Thyroid gland (tissue), 4 donors: ENCODE measurements at regions not wholly inside any gene's neighbourhood (a gene's known extent, or its start where the extent isn't known, plus 50 kb on each side); places are given as distances from the start of the nearest gene placed in this dataset.
"Not testable (repeated sequence)": the region's sequence is repeated elsewhere in the genome, so short reads cannot be mapped to it uniquely, and the experiment has no call there.

ENCODE experiments used
- DNase-seq, 2 donors: peaks; one replicate each; pipeline ENCODE4 v3.0.0-alpha.2; 2019
- H3K27ac ChIP-seq, 3 donors: fragments of 200-600 bp; sonication (generic); 1 replicate in 2 of 3; 2 replicates in 1 of 3; pipeline ENCODE4 v1.5.1; 2016 to 2019; ENCODE audit warnings: mild to moderate bottlenecking in 1 of 3, moderate library complexity in 1 of 3
- H3K27me3 ChIP-seq: fragments of 200-600 bp; sonication (generic); one replicate; pipeline ENCODE4 v1.5.1; 2019
- H3K36me3 ChIP-seq, 2 donors: fragments of 200-600 bp; sonication (generic); one replicate each; pipeline ENCODE4 v1.5.1; 2016 to 2019
- H3K4me1 ChIP-seq, 2 donors: fragments of 200-600 bp; sonication (generic); one replicate each; pipeline ENCODE4 v1.5.1; 2017 to 2019
- H3K4me3 ChIP-seq, 3 donors: fragments of 200-600 bp; sonication (generic); replicated peaks in 1 of 3; 1 replicate in 2 of 3; 2 replicates in 1 of 3; pipeline ENCODE4 v1.5.1; 2016; ENCODE audit warnings: mild to moderate bottlenecking in 1 of 3
- H3K9me3 ChIP-seq: fragments of 200-600 bp; sonication (generic); one replicate; pipeline ENCODE4 v1.5.1; 2017
- POLR2A ChIP-seq, 2 donors: fragments of 450-650 bp; IDR thresholded peaks; one replicate each; pipeline ENCODE4 v1.6.1; 2017; ENCODE audit warnings: antibody characterized with exemption in 2 of 2, mild to moderate bottlenecking in 2 of 2, moderate library complexity in 1 of 2
- WGBS, 2 donors: methylation state at CpG; one replicate each; pipeline ENCODE4 v1.1.5; 2017; 5-methylcytosine and 5-hydroxymethylcytosine counted together
- intact Hi-C: fragments of 100-400 bp; cut with DNase I; formaldehyde crosslinking; loops from one replicate; pipeline ENCODE4 v1.15.1; 2023
- TF ChIP-seq, protein P1 (sequence below), 6 experiments: fragments of 200-600 bp in 3 of 6; fragments of 450-650 bp in 3 of 6; sonication (generic) in 3 of 6; IDR thresholded peaks; one replicate each; pipeline ENCODE4 v1.5.1; 2016 to 2019; ENCODE audit warnings: antibody characterized with exemption in 6 of 6, mild to moderate bottlenecking in 2 of 6, inconsistent platforms in 1 of 6, moderate library complexity in 1 of 6

GRCh38 chr6:12548526-12548925 lies 168.0 kb upstream of the PHACTR1 start:
- WGBS, 2 donors, result 53 to 66% methylated on average over 2 of the region's 2 CpGs
- no peaks in the 10 kb centered on the region for H3K27me3 ChIP-seq
- intact Hi-C loops, result no loop called here

DNA sequence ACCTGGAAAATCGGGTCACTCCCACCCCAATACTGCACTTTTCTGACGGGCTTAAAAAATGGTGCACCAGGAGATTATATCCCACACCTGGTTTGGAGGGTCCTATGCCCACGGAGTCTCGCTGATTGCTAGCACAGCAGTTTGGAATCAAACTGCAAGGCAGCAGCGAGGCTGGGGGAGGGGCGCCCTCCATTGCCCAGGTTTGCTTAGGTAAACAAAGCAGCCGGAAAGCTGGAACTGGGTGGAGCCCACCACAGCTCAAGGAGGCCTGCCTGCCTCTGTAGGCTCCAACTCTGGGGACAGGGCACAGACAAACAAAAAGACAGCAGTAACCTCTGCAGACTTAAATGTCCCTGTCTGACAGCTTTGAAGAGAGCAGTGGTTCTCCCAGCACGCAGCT lies 167.1 kb upstream of the PHACTR1 start:
- H3K27me3 ChIP-seq, intact Hi-C loops, DNase-seq, H3K4me3 ChIP-seq, H3K36me3 ChIP-seq, H3K9me3 ChIP-seq, H3K4me1 ChIP-seq, H3K27ac ChIP-seq: not testable (repeated sequence)
- WGBS, 2 donors, result 87 to 90% methylated on average over 7 to 8 of the region's 8 CpGs

More at GRCh38 chr6:12548526-12548925, 168.0 kb upstream of the PHACTR1 start:
- TF ChIP-seq, protein P1, sequence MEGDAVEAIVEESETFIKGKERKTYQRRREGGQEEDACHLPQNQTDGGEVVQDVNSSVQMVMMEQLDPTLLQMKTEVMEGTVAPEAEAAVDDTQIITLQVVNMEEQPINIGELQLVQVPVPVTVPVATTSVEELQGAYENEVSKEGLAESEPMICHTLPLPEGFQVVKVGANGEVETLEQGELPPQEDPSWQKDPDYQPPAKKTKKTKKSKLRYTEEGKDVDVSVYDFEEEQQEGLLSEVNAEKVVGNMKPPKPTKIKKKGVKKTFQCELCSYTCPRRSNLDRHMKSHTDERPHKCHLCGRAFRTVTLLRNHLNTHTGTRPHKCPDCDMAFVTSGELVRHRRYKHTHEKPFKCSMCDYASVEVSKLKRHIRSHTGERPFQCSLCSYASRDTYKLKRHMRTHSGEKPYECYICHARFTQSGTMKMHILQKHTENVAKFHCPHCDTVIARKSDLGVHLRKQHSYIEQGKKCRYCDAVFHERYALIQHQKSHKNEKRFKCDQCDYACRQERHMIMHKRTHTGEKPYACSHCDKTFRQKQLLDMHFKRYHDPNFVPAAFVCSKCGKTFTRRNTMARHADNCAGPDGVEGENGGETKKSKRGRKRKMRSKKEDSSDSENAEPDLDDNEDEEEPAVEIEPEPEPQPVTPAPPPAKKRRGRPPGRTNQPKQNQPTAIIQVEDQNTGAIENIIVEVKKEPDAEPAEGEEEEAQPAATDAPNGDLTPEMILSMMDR (IDR thresholded peaks at IDR 0.05), result no peak
- TF ChIP-seq POLR2A (IDR thresholded peaks at IDR 0.05), result no peak
- Histone ChIP-seq H3K27ac (no peak overlapping the region), H3K4me3 (no peak overlapping the region), H3K9me3 (no peaks in the 10 kb centered on the region), H3K36me3 (no peaks in the 10 kb centered on the region), H3K4me1 (no peaks in the 10 kb centered on the region)
- DNase-seq, result no peak

DNA sequence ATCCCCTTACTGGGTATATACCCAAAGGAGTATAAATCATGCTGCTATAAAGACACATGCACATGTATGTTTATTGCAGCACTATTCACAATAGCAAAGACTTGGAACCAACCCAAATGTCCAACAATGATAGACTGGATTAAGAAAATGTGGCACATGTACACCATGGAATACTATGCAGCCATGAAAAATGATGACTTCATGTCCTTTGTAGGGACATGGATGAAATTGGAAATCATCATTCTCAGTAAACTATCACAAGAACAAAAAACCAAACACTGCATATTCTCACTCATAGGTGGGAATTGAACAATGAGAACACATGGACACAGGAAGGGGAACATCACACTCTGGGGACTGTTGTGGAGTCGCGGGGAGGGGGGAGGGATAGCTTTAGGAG lies 161.7 kb upstream of the PHACTR1 start:
- intact Hi-C loops, result not testable (repeated sequence)

DNA sequence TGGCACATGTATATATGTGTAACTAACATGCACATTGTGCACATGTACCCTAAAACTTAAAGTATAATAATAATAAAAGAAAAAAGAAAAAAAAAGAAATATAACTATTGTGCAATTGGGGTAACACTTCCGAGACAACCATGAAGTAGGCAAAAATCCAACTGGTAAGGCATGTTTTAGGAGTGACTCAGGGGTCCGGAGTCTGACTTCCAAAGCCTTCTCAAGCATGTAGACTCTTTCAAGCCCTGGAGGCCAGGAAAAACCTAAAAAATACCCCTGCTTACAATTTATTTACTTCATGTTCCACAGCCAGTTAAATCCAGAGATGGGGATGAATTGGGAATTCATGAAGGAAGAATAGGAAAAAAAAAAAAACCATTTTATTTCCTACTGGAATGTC lies 161.3 kb upstream of the PHACTR1 start:
- TF ChIP-seq, protein P1 (IDR thresholded peaks at IDR 0.05), result no peak
- no peak for TF ChIP-seq POLR2A (IDR thresholded peaks at IDR 0.05)
- DNase-seq, result no peak
- 81 to 83% methylated on average over 2 of the region's 2 CpGs for WGBS, 2 donors
- intact Hi-C loops, result no loop called here
- H3K36me3 ChIP-seq, result no peaks in the 10 kb centered on the region
- no peaks in the 10 kb centered on the region for H3K4me1 ChIP-seq
- no peak overlapping the region for H3K27ac ChIP-seq
- H3K4me3 ChIP-seq, result no peak overlapping the region
- no peaks in the 10 kb centered on the region for H3K9me3 ChIP-seq
- H3K27me3 ChIP-seq, result no peaks in the 10 kb centered on the region

More for the DNA sequence above, 161.7 kb upstream of the PHACTR1 start:
- WGBS, 2 donors, result 95% methylated on average over 2 of the region's 2 CpGs
- not testable (repeated sequence) for H3K4me1 ChIP-seq, H3K36me3 ChIP-seq, DNase-seq, H3K4me3 ChIP-seq, H3K27me3 ChIP-seq, H3K27ac ChIP-seq, H3K9me3 ChIP-seq

- no peak for DNase-seq
- intact Hi-C loops, result no loop called here
- no peaks in the 10 kb centered on the region for H3K36me3 ChIP-seq
- H3K27me3 ChIP-seq, result no peaks in the 10 kb centered on the region
- H3K27ac ChIP-seq, result no peak overlapping the region
- 80 to 83% methylated on average over 3 of the region's 3 CpGs for WGBS, 2 donors
- no peak for TF ChIP-seq POLR2A (IDR thresholded peaks at IDR 0.05)
- TF ChIP-seq, protein P1 (IDR thresholded peaks at IDR 0.05), result no peak
- H3K4me3 ChIP-seq, result no peak overlapping the region
- no peaks in the 10 kb centered on the region for H3K4me1 ChIP-seq
- no peaks in the 10 kb centered on the region for H3K9me3 ChIP-seq
Measured at GRCh38 chr6:12555781-12556180, 160.8 kb upstream of the PHACTR1 start.

DNA sequence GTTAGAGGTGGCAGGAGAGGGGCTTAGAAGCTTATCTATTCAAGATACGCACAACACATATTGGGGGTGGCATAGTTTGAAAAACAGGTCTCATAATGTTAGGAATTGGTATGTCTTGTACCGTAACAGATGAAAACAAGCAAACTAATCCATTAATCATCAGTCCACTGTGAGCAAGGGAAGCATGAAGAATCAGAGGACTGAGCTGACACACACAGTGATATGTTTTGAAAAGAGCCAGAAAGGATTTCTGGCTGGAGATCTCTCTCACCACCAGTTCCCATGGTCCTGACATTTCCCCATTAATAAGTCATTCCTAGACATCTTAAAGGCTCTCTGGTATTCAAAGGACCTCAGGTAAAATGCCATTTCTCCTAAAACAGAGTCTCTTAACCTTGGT lies 158.8 kb upstream of the PHACTR1 start:
- 83 to 84% methylated on average over 2 of the region's 2 CpGs for WGBS, 2 donors
- H3K27me3 ChIP-seq, result no peaks in the 10 kb centered on the region
- H3K4me3 ChIP-seq, result no peak overlapping the region
- intact Hi-C loops, result no loop called here
- H3K9me3 ChIP-seq, result no peaks in the 10 kb centered on the region
- no peak for DNase-seq
- no peaks in the 10 kb centered on the region for H3K36me3 ChIP-seq
- H3K27ac ChIP-seq, result no peak overlapping the region
- no peak for TF ChIP-seq POLR2A (IDR thresholded peaks at IDR 0.05)
- TF ChIP-seq, protein P1 (IDR thresholded peaks at IDR 0.05), result no peak
- H3K4me1 ChIP-seq, result no peaks in the 10 kb centered on the region
